Prostate gland (tissue), 2 donors: ENCODE measurements at regions not wholly inside any gene's neighbourhood (a gene's known extent, or its start where the extent isn't known, plus 50 kb on each side); places are given as distances from the start of the nearest gene placed in this dataset.

Experiments used
- CTCF ChIP-seq, 4 experiments: fragments of 200-600 bp in 2 of 4; fragments of 450-650 bp in 2 of 4; sonication (generic) in 2 of 4; IDR thresholded peaks; 1 replicate in 3 of 4; 2 replicates in 1 of 4; pipeline ENCODE4 v1.5.1; 2016 to 2019; ENCODE audit warnings: antibody characterized with exemption in 4 of 4, mild to moderate bottlenecking in 2 of 4, moderate library complexity in 2 of 4
- POLR2AphosphoS5 ChIP-seq: sonication (generic); formaldehyde crosslinking; IDR thresholded peaks from one replicate; pipeline ENCODE4 v1.6.1; 2017; ENCODE audit warnings: antibody characterized with exemption

GRCh38 chr2:145887915-145888314, 1368.0 kb upstream of the ZEB2 start:
- no peak for TF ChIP-seq CTCF (IDR thresholded peaks at IDR 0.05)
- no peak for TF ChIP-seq POLR2AphosphoS5
